ENCODE measurements at regions not wholly inside any gene's neighbourhood (a gene's known extent, or its start where the extent isn't known, plus 50 kb on each side); places are given as distances from the start of the nearest gene placed in this dataset.
"Not testable (repeated sequence)": the region's sequence is repeated elsewhere in the genome, so short reads cannot be mapped to it uniquely, and the experiment has no call there.

GRCh38 chr6:78639111-78640110 lies 227.9 kb upstream of the IRAK1BP1 start:
- TF ChIP-seq CTCF (IDR thresholded peaks at IDR 0.05) (no peak), EP300 (IDR thresholded peaks at IDR 0.05) (no peak)
- Histone ChIP-seq H3K27ac (no peak overlapping the region), H3K4me3 (no peak overlapping the region), H3K4me1 (no peaks in the 10 kb centered on the region), H3K27me3 (no peaks in the 10 kb centered on the region), H3K36me3 (no peaks in the 10 kb centered on the region), H3K9me3 (peaks cover 0 to 16% (median 0%) of the 10 kb centered on the region in 4 donors)
- no peak for DNase-seq (ENCODE audit: low spot score in 2 of 2)
- 73 to 84% methylated on average over 7 of the region's 7 CpGs for WGBS, 2 donors

GRCh38 chr6:78643976-78644375 lies 223.4 kb upstream of the IRAK1BP1 start:
- not testable (repeated sequence) for H3K4me1 ChIP-seq; H3K27me3 ChIP-seq; H3K36me3 ChIP-seq; H3K27ac ChIP-seq; DNase-seq (ENCODE audit: low spot score in 2 of 2); H3K4me3 ChIP-seq
- 61 to 77% methylated on average over 5 to 6 of the region's 6 CpGs for WGBS, 2 donors
- H3K9me3 ChIP-seq = peaks cover 0 to 16% (median 0%) of the 10 kb centered on the region in 4 donors

- H3K9me3 ChIP-seq = peaks cover 0 to 20% (median 0%) of the 10 kb centered on the region in 4 donors
- DNase-seq (ENCODE audit: low spot score in 2 of 2) = not testable (repeated sequence)
These were observed 220.6 kb upstream of the IRAK1BP1 start for GRCh38 chr6:78646542-78647415.

GRCh38 chr6:78665819-78666218 lies 201.5 kb upstream of the IRAK1BP1 start:
- H3K4me3 ChIP-seq; H3K9me3 ChIP-seq; H3K27ac ChIP-seq; H3K27me3 ChIP-seq; DNase-seq (ENCODE audit: low spot score in 2 of 2); H3K4me1 ChIP-seq; H3K36me3 ChIP-seq: not testable (repeated sequence)
- 98 to 100% methylated on average over 3 of the region's 3 CpGs for WGBS, 2 donors

More at GRCh38 chr6:78646542-78647415, 220.6 kb upstream of the IRAK1BP1 start:
- H3K27me3 ChIP-seq, H3K4me3 ChIP-seq, H3K36me3 ChIP-seq, H3K4me1 ChIP-seq, H3K27ac ChIP-seq: not testable (repeated sequence)
- WGBS, 2 donors = 79 to 89% methylated on average over 19 to 20 of the region's 20 CpGs

- Histone ChIP-seq H3K27ac (no peak overlapping the region), H3K36me3 (no peaks in the 10 kb centered on the region), H3K27me3 (no peaks in the 10 kb centered on the region), H3K4me3 (no peak overlapping the region), H3K4me1 (no peaks in the 10 kb centered on the region), H3K9me3 (peaks cover 0 to 3% (median 0%) of the 10 kb centered on the region in 4 donors)
- DNase-seq (ENCODE audit: low spot score in 2 of 2) = no peak
- TF ChIP-seq CTCF (IDR thresholded peaks at IDR 0.05) (no peak), EP300 (IDR thresholded peaks at IDR 0.05) (no peak), POLR2A (IDR thresholded peaks at IDR 0.05) (no peak)
- 80% methylated on average over 1 of the region's 1 CpG for WGBS, 2 donors
These were observed 200.6 kb upstream of the IRAK1BP1 start for GRCh38 chr6:78666764-78667163.

- H3K9me3 ChIP-seq = peaks cover 0 to 3% (median 0%) of the 10 kb centered on the region in 4 donors
- WGBS, 2 donors = 77% methylated on average over 2 of the region's 2 CpGs
- H3K4me1 ChIP-seq = no peaks in the 10 kb centered on the region
- DNase-seq (ENCODE audit: low spot score in 2 of 2) = no peak
- no peak overlapping the region for H3K27ac ChIP-seq
- no peak overlapping the region for H3K4me3 ChIP-seq
- no peak for TF ChIP-seq POLR2A (IDR thresholded peaks at IDR 0.05)
- no peak for TF ChIP-seq EP300 (IDR thresholded peaks at IDR 0.05)
- no peak for TF ChIP-seq CTCF (IDR thresholded peaks at IDR 0.05)
- H3K36me3 ChIP-seq = no peaks in the 10 kb centered on the region
- H3K27me3 ChIP-seq = no peaks in the 10 kb centered on the region
These were observed 197.2 kb upstream of the IRAK1BP1 start for GRCh38 chr6:78670156-78670555.
